H4 (cell line): ENCODE measurements at regions not wholly inside any gene's neighbourhood (a gene's known extent, or its start where the extent isn't known, plus 50 kb on each side); places are given as distances from the start of the nearest gene placed in this dataset.
"Not testable (repeated sequence)": the region's sequence is repeated elsewhere in the genome, so short reads cannot be mapped to it uniquely, and the experiment has no call there.

Experiments
- DNase-seq: peaks from one replicate; pipeline ENCODE4 v3.0.0-alpha.2; 2015; ENCODE audit warnings: low spot score

DNA sequence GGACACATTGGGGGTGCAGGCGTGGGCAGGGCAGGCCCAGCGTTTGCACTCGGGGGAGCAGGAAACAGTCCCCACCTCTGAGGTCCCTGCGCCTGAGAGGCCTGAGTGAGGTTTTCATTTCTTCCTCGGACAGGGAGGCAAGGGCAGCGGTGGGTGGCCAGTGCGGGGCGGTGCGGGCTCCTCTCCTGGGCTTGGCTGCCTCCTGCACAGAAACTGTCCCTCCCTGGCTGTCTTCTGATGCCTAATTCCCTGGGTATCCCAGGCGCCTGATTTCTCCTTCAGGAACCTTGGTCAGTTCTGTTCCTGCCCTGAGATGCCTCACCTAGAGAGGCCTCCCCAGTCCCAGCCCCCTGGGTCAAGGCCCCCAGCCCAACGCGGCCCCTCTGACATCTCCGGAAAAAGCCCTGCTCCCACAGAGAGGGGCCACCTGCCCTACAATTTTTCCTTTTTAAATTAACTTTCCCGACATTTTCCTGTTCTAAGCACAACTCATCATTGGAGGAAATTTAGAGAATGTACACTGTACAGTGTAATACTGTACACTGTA lies 260.3 kb downstream of the ADGRD1 start:
- DNase-seq, result no peak

DNA sequence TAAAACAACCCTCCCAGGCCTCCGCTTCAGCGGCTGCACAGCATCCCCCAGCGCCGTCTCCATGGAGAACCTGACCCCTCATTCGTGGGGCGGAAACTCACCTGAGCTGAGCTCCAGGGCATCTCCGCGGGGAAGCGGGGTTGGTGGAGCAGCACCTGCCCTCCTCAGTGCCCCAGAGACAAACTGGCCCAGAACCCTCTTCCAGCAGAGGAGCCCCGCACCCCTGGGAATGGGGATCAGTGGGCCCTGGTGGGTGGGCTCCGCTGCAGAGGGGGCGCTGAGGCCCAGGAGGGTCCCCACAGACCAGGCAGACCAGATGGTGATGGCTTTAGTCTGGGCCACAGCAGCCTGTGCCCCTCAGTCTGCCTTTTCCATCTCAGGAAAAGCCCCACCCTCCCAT lies 261.2 kb downstream of the ADGRD1 start:
- not testable (repeated sequence) for DNase-seq

DNA sequence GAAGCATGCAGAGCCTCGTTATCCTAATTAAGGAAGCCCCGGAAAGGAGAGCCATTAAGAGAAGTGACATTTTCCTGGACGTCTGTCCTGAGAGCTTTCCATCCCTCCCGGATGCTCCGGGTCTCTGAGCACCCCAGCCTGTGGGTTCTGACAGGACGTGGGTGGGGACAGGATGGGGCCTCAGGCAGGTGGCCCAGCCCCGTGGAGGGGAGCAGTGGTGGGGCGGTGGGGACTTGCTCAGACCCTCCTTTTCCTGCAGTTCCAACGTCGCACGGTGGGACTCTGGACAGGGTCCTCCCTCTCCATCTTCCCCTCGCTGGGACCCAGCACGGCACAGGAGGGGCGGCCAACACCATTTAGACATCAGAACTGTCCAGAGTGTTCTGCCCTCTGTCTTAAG lies 262.9 kb downstream of the ADGRD1 start:
- not testable (repeated sequence) for DNase-seq

DNA sequence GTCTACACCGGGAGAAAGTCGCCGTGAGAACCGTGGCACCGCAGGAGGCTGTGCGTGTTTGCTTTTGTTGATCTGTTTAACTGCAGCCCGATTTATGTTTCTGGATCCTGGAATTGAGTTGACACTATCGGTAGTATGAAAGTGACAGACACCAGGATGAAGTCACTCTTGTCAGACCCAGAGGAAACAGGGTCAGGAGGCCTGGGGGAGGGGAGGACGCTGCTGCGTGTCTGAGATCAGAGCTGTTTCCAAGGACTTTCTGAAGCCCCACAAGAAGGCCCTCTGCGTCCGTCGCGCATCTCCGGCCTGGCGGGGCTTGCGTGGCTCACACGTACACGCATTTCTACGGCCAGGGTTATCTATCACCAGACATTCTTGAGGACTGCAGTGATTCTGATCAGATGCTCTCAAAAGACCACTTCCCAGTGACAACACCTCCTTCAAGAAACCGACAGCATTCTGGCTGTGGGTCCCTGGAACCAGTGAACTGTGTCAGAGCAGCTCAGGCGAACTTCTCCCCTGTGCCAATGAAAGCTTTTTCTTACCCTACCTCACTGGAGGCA lies 263.4 kb downstream of the ADGRD1 start:
- DNase-seq, result no peak

DNA sequence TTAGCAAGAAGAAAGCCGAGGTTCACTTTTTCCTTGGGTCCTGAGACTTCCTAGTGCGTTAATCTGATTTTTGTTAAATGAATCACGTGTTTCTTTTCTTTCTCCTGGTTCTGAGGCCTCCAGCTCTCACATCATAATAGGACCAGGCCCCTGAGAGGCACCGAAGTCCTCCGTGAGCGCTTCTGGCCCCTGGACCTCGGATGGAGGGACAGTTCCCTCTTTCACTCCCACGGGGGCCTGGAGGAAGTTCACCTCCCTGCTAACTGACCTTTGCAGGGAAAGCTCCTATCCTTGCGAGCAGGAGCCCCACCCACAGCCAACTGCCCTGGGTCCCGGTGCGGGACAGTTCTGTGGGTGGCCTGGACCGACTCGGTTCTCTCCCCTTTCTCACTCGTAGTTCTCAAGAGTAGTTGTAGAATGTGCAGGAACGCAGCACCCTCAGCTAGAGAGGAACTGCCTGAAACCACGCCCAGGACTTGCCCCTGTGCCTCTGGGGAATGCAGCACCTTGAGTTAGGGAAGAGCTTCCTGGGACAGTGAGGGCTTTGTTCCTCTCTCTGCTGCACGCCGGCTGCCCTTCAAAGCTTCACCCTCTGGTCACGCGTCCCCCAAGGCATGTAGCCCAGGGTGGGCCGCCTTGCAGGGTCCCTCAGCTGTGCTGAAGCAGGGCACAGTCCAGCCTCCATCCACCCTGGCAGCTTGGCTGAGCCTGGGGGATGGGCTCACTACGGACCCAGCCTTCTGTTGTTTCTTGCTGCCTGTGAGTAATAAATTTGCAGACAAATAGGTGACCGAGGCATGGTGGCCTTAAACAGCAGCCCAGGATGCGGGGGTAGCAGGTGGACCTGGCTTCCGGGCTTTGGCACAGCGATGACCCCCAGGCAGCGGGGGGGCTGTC lies 264.6 kb downstream of the ADGRD1 start:
- no peak for DNase-seq

DNA sequence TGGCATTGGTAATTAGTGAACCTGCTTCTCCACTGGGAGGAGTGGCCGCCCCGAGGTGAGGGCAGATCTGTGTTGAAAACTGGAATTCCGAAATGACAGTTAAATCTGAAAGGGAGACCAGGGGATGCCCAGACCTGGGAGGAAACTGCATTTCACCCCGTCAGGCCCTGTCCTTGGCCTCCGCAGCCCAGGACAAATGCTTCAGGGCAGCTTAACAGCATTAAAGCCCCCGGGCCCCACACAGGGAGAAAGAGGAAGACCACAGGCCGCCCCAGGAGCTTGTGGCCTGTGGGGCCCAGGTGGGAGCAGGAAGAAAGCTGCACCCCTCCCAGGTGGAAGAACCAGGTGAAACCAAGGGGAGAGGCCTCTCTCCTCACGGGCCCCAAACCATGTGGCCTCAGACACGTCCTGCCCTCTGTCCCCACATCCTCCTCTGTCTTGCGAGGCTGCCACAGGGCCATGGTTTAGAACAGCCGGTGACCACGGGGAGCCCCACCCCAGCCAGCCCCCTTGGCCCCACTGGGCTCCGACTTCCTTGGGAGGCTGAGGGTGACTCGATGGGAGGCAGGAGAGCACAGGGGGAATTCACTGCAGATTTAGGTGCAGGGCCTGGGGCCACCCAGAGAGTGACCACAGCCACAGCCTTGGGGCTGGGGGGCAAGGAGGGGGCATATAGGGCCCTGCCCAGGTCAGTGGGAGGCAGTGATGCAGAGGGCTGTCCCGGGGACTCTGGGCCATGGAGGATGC lies 265.4 kb downstream of the ADGRD1 start:
- no peak for DNase-seq

DNA sequence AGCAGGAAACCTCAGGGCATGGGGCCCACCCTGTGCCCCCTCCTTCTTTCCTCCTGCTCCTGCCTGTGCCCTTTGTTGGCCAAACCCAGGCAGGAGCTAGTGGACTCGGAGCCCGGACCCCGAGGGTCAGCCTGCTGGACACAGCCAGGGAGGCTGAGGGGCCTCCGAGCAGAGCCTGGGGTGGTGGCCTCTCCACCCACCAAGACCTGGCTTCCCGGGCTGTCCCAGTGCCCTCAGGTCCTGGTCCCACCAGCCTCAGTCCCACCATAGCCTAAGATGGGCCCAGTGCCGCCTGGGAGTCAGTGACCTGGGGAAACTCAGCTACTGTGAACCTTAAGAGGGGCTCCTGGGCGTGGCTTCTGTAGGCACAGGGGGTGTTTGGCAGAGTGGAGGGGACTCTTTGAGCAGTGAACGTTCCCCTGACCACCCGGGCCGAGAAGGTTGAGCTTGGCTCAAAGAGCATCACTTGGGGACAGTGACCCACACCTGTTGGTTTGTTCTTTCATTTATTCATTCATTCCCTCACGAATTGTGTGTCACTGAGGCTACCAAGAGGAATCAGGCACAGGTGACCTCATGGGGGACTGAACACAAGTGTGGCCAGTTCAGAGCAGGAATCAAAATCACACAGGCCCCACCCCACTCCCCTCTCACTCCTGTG lies 266.1 kb downstream of the ADGRD1 start:
- DNase-seq, result no peak

DNA sequence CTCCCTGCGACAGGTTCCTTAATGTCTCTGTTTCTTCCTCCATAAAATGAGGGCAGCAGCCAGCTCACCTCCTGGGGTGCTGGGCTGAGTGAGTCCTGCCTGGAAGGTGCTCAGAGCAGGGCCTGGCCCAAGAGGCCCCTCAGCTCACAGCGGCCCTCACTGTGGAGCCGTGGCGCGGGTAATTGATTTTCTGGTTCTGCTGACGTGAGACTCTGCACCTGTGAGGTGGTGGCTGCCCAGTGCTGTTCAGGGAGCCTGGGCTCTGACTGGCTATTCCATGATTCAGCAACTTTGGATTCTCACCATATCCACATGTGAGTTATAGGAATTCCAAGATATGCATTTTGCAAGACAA lies 266.6 kb downstream of the ADGRD1 start:
- no peak for DNase-seq

DNA sequence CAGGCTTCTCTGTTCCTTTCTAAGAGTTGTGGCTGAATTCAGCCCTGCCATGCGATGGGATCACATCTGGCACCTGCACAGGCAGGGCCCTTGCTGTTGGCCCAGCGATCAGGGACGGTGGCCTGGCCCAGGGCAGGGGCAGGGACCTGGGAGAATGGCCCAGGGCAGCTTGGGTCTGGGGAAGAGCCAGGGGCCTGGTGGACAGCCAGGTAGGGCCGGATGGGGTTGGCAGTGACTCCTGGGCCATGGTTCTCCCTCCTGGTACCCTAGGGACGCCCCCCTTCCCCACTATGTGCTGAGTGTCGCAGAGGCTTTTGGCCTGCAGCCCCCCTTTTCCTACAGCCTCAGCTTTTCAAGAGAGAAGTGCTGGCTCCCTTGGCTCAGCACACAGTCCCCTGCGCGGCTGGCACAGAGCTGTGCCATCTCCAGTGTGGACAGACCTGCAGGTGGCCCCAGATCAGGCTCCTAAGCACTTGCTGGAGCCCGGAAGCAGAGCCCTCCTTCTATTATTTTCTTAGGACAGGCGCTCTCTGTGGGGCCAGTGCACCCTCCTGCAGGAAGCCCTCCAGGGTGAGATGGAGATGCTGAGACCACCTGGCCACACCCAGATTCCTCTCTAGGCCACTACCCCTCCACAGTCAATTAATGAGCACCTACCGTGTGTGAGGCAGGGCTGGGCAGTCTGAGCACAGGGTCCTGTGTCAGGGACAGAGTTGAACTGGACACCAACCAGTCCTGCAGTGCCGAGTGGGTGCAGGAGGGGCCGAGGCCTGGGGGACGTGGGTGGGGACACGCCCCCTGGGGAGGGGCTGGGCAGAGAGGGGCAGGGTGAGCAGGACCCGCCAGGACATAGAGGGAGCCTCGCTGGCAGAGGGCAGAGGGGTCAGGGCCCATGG lies 267.6 kb downstream of the ADGRD1 start:
- no peak for DNase-seq

DNA sequence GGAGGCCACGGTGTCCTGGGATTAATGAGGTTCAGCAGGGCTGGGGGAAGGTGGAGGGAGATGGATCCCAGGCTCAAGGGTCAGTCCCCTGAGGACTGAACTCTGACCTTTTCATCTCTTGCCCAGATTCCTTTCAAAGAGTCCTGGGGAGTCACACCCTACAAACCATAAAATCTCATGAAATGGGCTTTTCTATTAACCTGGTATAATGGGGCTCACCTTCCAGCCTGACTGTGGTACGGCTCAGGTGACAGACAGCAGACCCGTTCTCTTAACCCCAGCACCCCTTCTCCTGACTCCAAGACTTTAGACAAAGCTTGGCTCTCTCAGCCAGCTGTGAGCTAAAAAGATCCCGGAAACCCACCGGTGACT lies 268.2 kb downstream of the ADGRD1 start:
- DNase-seq, result no peak

DNA sequence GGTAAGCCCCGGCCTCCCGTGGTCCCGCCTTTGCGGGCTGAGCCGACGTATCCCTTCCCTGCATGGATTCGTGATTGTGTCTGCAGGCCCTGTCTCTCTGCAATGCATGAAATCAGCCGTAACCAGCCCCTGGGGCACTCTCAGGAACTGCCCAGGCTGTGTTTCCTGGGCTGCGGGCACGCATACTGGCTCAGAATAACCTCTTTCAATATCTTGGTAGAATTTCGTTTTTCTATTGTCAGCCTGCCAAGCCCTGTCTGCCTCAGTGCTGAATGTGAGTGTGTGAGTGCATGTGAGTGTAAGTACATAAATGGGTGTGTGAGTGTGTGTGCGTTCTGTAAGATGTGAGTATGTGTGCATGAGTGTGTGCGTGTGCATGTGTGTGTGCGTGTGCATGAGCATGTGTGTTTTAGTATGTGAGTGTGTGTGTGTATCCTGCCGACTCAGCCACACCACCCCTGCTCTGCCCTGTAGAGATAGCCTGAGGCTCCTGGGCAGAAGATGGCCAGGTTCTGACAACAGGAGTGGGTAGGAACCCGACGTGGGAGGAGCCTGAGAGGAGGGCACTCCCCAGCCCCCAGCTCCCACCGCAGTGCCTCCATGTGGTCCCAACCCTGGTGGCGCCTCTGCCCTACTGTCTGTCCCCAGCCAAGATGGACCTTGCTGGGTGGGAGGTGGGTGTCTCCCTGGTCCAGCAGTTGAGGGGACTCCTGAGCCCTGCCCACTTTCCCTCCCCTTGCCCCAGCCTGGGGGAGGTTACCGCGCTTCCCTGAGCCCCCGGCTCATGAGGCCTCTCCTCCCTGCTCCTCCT lies 268.8 kb downstream of the ADGRD1 start:
- DNase-seq, result no peak

DNA sequence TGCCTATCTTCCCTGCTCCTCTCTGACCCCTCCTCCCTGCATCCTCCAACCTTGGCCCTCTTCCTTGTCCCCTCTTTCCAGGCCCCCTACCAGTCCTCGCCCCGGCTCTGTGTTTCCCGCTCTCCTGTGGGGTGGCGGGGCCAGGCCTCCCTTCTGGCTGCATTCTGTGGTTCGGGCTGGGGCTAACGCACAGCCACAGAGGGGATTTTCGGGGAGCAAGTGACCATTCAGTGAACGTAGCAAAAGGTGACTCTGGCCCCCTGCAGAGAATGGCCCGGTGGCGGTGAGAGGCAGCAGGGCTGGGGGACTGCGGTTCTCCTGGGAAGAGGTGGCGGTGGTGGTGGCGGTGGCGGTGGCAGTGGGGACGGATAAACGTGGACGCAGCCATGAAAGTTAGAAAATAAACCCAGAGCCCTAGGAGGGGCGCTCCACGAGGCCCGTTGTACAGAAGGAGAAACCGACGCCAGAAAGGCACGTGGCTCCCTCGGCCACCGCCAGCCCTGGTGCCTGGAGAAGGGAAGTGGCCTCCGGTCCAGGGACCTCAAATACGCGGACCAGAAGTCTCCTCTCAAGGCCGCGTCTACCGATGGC lies 269.6 kb downstream of the ADGRD1 start:
- no peak for DNase-seq

DNA sequence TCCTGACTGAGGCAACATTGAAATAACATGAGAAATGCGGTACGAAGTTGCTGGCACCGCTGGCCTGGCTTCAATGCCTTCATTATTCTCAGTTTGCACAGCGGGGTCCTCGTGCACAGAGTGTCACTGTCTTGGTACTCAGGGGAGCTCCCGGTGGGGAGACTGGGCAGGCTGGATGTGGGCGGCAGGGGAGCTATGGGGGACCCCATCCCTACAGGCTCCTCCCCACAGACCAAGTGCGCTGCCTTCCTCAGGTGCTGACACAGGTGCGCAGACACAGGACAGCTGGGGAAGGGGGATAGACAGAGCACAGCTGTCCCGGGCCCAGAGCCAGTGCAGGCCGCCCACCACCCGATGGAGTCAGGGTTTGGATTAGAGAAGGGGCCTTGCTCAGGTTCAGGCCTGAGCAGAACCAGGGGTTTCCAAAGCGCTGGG lies 270.1 kb downstream of the ADGRD1 start:
- no peak for DNase-seq

DNA sequence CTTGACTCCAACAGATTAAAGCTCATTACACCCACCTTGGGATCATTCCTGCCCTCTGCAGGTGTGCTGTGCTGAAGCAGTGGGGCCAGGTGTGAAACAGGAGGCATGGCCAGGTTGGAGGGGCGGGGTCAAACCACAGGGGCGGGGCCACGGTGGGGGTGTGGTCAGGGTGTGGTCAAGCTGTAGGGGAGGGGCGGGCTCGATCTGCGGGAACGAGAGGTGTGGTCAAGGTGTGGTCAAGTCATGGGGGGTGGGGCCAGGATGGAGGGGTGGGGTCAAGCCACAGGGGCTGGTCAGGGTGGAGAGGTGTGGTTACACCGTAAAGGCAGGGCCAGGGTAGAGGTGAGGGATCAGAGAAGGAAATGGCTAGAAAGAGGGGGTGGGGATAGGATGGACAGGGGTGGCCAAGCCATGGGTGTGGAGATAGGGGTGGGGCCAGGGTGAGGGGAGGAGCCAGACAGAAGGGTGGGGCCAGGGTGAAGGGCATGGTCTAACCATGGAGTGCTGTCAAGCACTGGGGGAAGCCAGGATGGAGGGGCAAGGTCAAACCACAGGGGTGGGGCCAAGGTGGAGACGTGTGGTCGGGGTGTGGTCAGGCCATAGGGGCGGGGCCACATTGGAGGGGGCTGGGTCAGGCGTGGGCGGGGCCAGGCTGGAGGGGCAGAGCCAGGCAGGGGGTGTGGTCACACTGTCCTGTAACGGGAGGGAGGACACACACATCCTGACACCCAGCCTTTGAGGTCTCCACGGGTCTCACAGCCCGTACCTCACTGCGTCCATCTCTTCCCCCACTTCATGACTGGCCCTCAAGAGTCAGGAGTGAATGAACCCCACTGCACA lies 270.7 kb downstream of the ADGRD1 start:
- DNase-seq, result not testable (repeated sequence)

DNA sequence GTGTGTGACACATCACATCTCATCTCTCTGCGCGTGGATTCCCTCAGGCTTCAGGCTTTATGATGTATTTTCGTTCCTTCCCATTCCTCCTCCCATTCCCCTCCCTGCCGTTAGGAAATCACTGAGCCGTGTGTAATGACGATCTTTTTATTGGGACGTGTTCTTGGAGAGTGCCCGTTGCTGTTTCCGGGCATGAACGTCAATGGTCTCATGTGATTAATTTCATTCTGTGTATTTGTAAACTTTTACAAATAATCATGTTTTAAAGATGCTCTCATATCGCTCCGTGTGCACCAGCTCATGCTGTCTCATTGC lies 271.3 kb downstream of the ADGRD1 start:
- not testable (repeated sequence) for DNase-seq

DNA sequence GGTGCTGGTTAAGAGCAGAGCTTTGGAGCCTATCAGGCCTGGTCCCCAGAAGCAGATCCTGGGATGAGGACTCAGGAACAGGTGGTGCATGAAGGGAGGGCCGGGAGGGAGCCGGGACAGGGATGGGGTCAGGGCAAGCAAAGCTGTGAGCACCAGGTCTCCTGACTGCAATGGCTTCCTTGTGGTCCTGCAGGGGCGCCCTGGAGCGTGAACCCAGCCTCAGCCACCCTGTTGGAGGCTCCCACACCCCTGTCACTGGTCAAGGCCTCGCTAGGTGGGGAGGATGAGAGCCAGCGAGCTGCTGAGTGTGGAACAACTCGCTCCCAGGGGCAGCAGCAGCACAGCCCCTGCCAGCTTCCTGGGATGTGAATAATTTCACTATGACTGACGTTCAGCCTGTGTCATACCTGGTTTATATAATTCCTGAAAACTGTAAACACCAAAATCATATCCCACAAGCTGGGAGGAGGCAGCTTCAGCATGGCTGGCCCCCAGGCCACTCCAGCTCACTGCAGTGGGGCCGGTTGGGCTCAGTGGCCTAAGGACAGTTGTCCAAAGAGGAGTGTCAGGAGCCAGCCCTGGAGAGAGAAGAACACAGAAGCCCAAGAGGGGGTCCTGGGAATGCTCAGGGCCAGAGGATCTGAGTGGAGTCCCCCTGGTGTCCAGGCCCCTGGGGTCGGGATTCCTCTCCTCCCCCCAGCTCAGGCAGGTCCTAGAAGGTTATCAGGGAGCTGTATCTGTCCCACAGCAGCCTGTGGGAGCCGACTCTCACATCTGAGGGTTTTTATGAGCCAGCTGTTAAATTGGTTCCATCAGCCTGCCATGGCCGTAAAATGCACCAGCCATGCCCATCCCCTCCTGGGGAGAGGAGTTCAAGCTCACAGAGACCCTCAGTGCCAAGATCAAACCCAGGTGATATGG lies 272.9 kb downstream of the ADGRD1 start:
- no peak for DNase-seq

DNA sequence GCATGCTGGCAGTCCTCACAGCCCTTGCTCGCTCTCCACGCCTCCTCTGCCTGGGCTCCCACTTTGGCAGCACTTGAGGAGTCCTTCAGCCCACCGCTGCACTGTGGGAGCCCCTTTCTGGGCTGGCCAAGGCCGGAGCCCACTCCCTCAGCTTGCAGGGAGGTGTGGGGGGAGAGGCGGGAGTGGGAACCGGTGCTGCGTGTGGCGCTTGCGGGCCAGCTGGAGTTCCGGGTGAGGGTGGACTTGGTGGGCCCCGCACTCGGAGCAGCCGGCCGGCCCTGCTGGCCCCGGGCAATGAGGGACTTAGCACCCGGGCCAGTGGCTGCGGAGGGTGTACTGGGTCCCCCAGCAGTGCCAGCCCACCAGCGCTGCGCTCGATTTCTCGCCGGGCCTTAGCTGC lies 273.9 kb downstream of the ADGRD1 start:
- DNase-seq, result not testable (repeated sequence)

DNA sequence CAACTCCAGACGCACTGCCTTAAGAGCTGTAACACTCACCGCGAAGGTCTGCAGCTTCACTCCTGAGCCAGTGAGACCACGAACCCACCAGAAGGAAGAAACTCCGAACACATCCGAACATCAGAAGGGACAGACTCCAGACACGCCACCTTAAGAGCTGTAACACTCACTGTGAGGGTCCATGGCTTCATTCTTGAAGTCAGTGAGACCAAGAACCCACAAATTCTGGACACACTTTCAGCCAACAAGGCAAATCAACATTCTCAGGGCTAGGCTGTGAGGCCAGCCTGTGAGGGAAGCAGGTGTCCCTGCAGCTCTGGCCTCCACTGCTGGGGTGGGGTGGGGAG lies 275.3 kb downstream of the ADGRD1 start:
- not testable (repeated sequence) for DNase-seq
